Suprapubic skin (tissue), 4 donors: ENCODE measurements at regions not wholly inside any gene's neighbourhood (a gene's known extent, or its start where the extent isn't known, plus 50 kb on each side); places are given as distances from the start of the nearest gene placed in this dataset.

Experiments used
- DNase-seq, 2 donors: peaks; one replicate each; pipeline ENCODE4 v3.0.0-alpha.2; 2019; ENCODE audit warnings: low spot score in 2 of 2
- H3K27ac ChIP-seq: fragments of 200-600 bp; sonication (generic); one replicate; pipeline ENCODE4 v1.5.1; 2019
- H3K27me3 ChIP-seq: fragments of 200-600 bp; sonication (generic); one replicate; pipeline ENCODE4 v1.5.1; 2019
- H3K36me3 ChIP-seq: fragments of 200-600 bp; sonication (generic); one replicate; pipeline ENCODE4 v1.5.1; 2019
- H3K4me1 ChIP-seq: fragments of 200-600 bp; sonication (generic); one replicate; pipeline ENCODE4 v1.5.1; 2019
- H3K4me3 ChIP-seq: fragments of 200-600 bp; sonication (generic); one replicate; pipeline ENCODE4 v1.5.1; 2019; ENCODE audit warnings: mild to moderate bottlenecking
- H3K9me3 ChIP-seq: fragments of 200-600 bp; sonication (generic); one replicate; pipeline ENCODE4 v1.5.1; 2019
- EP300 ChIP-seq: sonication (generic); formaldehyde crosslinking; IDR thresholded peaks from one replicate; pipeline ENCODE4 v1.6.1; 2017; ENCODE audit warnings: antibody characterized with exemption
- POLR2A ChIP-seq, 2 donors: fragments of 450-650 bp; IDR thresholded peaks; one replicate each; pipeline ENCODE4 v1.6.1; 2017; ENCODE audit warnings: antibody characterized with exemption in 2 of 2, mild to moderate bottlenecking in 2 of 2, moderate library complexity in 2 of 2
- POLR2AphosphoS5 ChIP-seq, 3 donors: sonication (generic); formaldehyde crosslinking; IDR thresholded peaks; one replicate each; pipeline ENCODE4 v1.6.1; 2017; ENCODE audit warnings: antibody characterized with exemption in 3 of 3
- WGBS: methylation state at CpG from one replicate; pipeline ENCODE4 v1.1.5; 2018; 5-methylcytosine and 5-hydroxymethylcytosine counted together
- TF ChIP-seq, protein P1 (sequence below), 2 donors: fragments of 200-600 bp in 1 of 2; fragments of 450-650 bp in 1 of 2; sonication (generic) in 1 of 2; IDR thresholded peaks; one replicate each; pipeline ENCODE4 v1.5.1; 2016 to 2019; ENCODE audit warnings: antibody characterized with exemption in 2 of 2, mild to moderate bottlenecking in 1 of 2, moderate library complexity in 1 of 2

GRCh38 chr16:5649762-5650743 lies 552.5 kb upstream of the EEF2KMT start:
- WGBS: 60% methylated on average over 21 of the region's 22 CpGs
- H3K4me1 ChIP-seq: no peaks in the 10 kb centered on the region
- H3K27ac ChIP-seq: no peak overlapping the region
- peaks cover 3% of the 10 kb centered on the region for H3K27me3 ChIP-seq
- H3K36me3 ChIP-seq: no peaks in the 10 kb centered on the region
- DNase-seq: no peak
- no peak overlapping the region for H3K4me3 ChIP-seq
- TF ChIP-seq EP300 (no peak), POLR2AphosphoS5 (IDR thresholded peaks at IDR 0.05) (no peak), POLR2A (IDR thresholded peaks at IDR 0.05) (no peak)
- TF ChIP-seq, protein P1, sequence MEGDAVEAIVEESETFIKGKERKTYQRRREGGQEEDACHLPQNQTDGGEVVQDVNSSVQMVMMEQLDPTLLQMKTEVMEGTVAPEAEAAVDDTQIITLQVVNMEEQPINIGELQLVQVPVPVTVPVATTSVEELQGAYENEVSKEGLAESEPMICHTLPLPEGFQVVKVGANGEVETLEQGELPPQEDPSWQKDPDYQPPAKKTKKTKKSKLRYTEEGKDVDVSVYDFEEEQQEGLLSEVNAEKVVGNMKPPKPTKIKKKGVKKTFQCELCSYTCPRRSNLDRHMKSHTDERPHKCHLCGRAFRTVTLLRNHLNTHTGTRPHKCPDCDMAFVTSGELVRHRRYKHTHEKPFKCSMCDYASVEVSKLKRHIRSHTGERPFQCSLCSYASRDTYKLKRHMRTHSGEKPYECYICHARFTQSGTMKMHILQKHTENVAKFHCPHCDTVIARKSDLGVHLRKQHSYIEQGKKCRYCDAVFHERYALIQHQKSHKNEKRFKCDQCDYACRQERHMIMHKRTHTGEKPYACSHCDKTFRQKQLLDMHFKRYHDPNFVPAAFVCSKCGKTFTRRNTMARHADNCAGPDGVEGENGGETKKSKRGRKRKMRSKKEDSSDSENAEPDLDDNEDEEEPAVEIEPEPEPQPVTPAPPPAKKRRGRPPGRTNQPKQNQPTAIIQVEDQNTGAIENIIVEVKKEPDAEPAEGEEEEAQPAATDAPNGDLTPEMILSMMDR (IDR thresholded peaks at IDR 0.05): no peak
- no peaks in the 10 kb centered on the region for H3K9me3 ChIP-seq

DNA sequence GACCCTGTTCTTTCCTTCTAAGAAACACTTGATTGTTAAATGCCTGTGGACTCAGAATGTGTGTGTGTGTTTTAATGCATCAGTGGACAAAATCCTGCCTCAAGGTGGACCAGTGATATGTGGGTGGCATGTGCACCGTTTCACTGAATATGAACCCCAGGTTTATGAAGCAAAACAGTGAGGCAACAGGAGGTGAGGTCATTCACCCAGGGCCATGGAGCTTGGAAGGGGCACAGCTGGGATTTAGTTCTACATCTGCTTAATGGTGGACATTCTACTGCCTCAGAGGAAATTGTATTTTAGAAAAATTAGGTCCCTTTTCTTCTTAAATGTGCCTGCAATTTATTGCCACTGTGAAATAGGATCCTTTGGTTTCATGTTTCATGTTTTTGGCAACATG lies 549.5 kb upstream of the EEF2KMT start:
- WGBS: 70% methylated on average over 1 of the region's 1 CpG
- no peak overlapping the region for H3K27ac ChIP-seq
- no peaks in the 10 kb centered on the region for H3K36me3 ChIP-seq
- peaks cover 3% of the 10 kb centered on the region for H3K27me3 ChIP-seq
- H3K4me1 ChIP-seq: no peaks in the 10 kb centered on the region
- H3K4me3 ChIP-seq: no peak overlapping the region
- no peak for DNase-seq
- no peaks in the 10 kb centered on the region for H3K9me3 ChIP-seq
- TF ChIP-seq EP300 (no peak), POLR2A (IDR thresholded peaks at IDR 0.05) (no peak), POLR2AphosphoS5 (IDR thresholded peaks at IDR 0.05) (no peak)
- TF ChIP-seq, protein P1 (IDR thresholded peaks at IDR 0.05): no peak

GRCh38 chr16:5643855-5644531 lies 546.4 kb upstream of the EEF2KMT start:
- no peak for DNase-seq
- H3K27me3 ChIP-seq: no peaks in the 10 kb centered on the region
- no peaks in the 10 kb centered on the region for H3K9me3 ChIP-seq
- H3K36me3 ChIP-seq: no peaks in the 10 kb centered on the region
- no peak overlapping the region for H3K27ac ChIP-seq
- H3K4me3 ChIP-seq: no peak overlapping the region
- 91% methylated on average over 10 of the region's 10 CpGs for WGBS
- H3K4me1 ChIP-seq: no peaks in the 10 kb centered on the region
- TF ChIP-seq, protein P1 (IDR thresholded peaks at IDR 0.05): no peak
- no peak for TF ChIP-seq EP300
- no peak for TF ChIP-seq POLR2A (IDR thresholded peaks at IDR 0.05)
- no peak for TF ChIP-seq POLR2AphosphoS5 (IDR thresholded peaks at IDR 0.05)

DNA sequence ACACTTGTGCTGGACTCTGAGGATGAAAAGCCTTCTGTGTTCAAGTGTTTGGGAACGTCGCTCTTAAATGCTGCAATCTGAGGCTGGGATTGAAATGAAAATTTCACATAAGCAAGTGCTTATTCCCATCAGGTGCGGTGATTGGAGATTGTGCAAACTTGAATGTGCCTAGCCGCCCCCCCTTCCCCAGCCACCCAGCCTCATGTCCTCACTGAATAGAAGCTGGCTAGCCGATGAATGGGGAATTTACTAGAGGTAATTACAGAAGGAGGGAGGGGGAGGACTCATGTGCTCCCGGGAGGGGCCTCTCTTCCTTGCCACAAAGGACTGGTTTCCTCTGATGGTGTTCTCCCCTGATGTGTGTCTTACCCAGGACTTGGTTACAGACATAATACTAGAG lies 544.8 kb upstream of the EEF2KMT start:
- H3K27me3 ChIP-seq: no peaks in the 10 kb centered on the region
- TF ChIP-seq POLR2AphosphoS5 (IDR thresholded peaks at IDR 0.05) (no peak), POLR2A (IDR thresholded peaks at IDR 0.05) (no peak), EP300 (no peak)
- TF ChIP-seq, protein P1 (IDR thresholded peaks at IDR 0.05): no peak
- no peaks in the 10 kb centered on the region for H3K4me1 ChIP-seq
- H3K36me3 ChIP-seq: no peaks in the 10 kb centered on the region
- H3K27ac ChIP-seq: no peak overlapping the region
- H3K4me3 ChIP-seq: no peak overlapping the region
- 51% methylated on average over 6 of the region's 6 CpGs for WGBS
- DNase-seq: no peak
- H3K9me3 ChIP-seq: no peaks in the 10 kb centered on the region

- TF ChIP-seq POLR2AphosphoS5 (IDR thresholded peaks at IDR 0.05): no peak
- TF ChIP-seq EP300: no peak
- TF ChIP-seq, protein P1 (IDR thresholded peaks at IDR 0.05): no peak
- TF ChIP-seq POLR2A (IDR thresholded peaks at IDR 0.05): no peak
- DNase-seq: no peak
- H3K9me3 ChIP-seq: no peaks in the 10 kb centered on the region
- H3K4me1 ChIP-seq: no peaks in the 10 kb centered on the region
- H3K27me3 ChIP-seq: no peaks in the 10 kb centered on the region
- no peak overlapping the region for H3K27ac ChIP-seq
- H3K36me3 ChIP-seq: no peaks in the 10 kb centered on the region
- no peak overlapping the region for H3K4me3 ChIP-seq
- WGBS: 70% methylated on average over 6 of the region's 6 CpGs
These were observed 544.4 kb upstream of the EEF2KMT start for GRCh38 chr16:5642011-5642410.
